WTC11 (cell line): ENCODE measurements at regions not wholly inside any gene's neighbourhood (a gene's known extent, or its start where the extent isn't known, plus 50 kb on each side); places are given as distances from the start of the nearest gene placed in this dataset.

Experiments
- ATAC-seq: fragments of 200-7000 bp; cut with Tn5 transposase; 2 replicates; pipeline ENCODE4 v1.10.0; 2021; ENCODE audit warnings: mild to moderate bottlenecking, moderate library complexity
- CTCF ChIA-PET: fragments of 300-600 bp; sonication (Branson Sonifier 250); formaldehyde crosslinking; loops from one replicate; lab custom pipeline; 2021; ENCODE audit warnings: antibody characterized with exemption; lab: Charles Lee
- POLR2A ChIA-PET: fragments of 350-600 bp; sonication (Branson Sonifier 250); formaldehyde crosslinking; loops from one replicate; lab custom pipeline; 2021; ENCODE audit warnings: antibody characterized with exemption; lab: Charles Lee
- DNase-seq: peaks from one replicate; pipeline ENCODE4 v3.0.0; 2021; ENCODE audit warnings: low spot score
- H3K27ac Mint-ChIP-seq: 2 replicates; pipeline ENCODE4 v1.8.0; 2021; ENCODE audit warnings: mixed read lengths
- H3K27me3 Mint-ChIP-seq: 2 replicates; pipeline ENCODE4 v1.8.0; 2021; ENCODE audit warnings: low read depth, mild to moderate bottlenecking, moderate library complexity, mixed read lengths
- H3K36me3 Mint-ChIP-seq: 2 replicates; pipeline ENCODE4 v1.8.0; 2021; ENCODE audit warnings: mixed read lengths
- H3K4me1 Mint-ChIP-seq: 2 replicates; pipeline ENCODE4 v1.8.0; 2022; ENCODE audit warnings: mixed read lengths
- H3K4me3 Mint-ChIP-seq: 2 replicates; pipeline ENCODE4 v1.8.0; 2021; ENCODE audit warnings: mild to moderate bottlenecking, moderate library complexity, mixed read lengths
- H3K9me3 Mint-ChIP-seq: 2 replicates; pipeline ENCODE4 v1.8.0; 2021; ENCODE audit warnings: mixed read lengths
- ARID4B ChIP-seq: sonication (generic); formaldehyde crosslinking; IDR thresholded peaks from 2 replicates; pipeline ENCODE4 v1.8.0; 2023; ENCODE audit warnings: missing genetic modification reagents, mild to moderate bottlenecking, borderline replicate concordance
- E2F1 ChIP-seq: sonication (generic); formaldehyde crosslinking; IDR thresholded peaks from 2 replicates; pipeline ENCODE4 v1.8.0; 2022; ENCODE audit warnings: mild to moderate bottlenecking, missing genetic modification reagents
- ERG ChIP-seq: fragments of 250-450 bp; sonication (Bioruptor Pico); IDR thresholded peaks from 2 replicates; pipeline ENCODE4 v1.8.0; 2021; ENCODE audit warnings: mild to moderate bottlenecking
- FOXK1 ChIP-seq: sonication (generic); formaldehyde crosslinking; IDR thresholded peaks from 2 replicates; pipeline ENCODE4 v1.8.0; 2022; ENCODE audit warnings: mild to moderate bottlenecking, moderate library complexity, missing genetic modification reagents
- GRHL2 ChIP-seq: fragments of 250-450 bp; sonication (Bioruptor Pico); IDR thresholded peaks from 2 replicates; pipeline ENCODE4 v1.8.0; 2022; ENCODE audit warnings: mild to moderate bottlenecking, moderate library complexity; ENCODE audit not compliant: insufficient replicate concordance, severe bottlenecking
- HMGA2 ChIP-seq: fragments of 250-450 bp; sonication (Bioruptor Pico); IDR thresholded peaks from 2 replicates; pipeline ENCODE4 v1.4.0; 2021; ENCODE audit warnings: mild to moderate bottlenecking, moderate library complexity
- NFE2L1 ChIP-seq: sonication (generic); formaldehyde crosslinking; IDR thresholded peaks from 2 replicates; pipeline ENCODE4 v1.8.1; 2023; ENCODE audit warnings: missing genetic modification reagents
- NR3C1 ChIP-seq: sonication (generic); formaldehyde crosslinking; conservative IDR thresholded peaks from 2 replicates; pipeline ENCODE4 v1.8.1; 2023; ENCODE audit warnings: low read depth, mild to moderate bottlenecking, missing genetic modification reagents
- PRRX2 ChIP-seq: fragments of 250-450 bp; sonication (Bioruptor Pico); IDR thresholded peaks from 2 replicates; pipeline ENCODE4 v1.8.0; 2021; ENCODE audit warnings: mild to moderate bottlenecking
- RORB ChIP-seq: fragments of 250-450 bp; sonication (Bioruptor Pico); IDR thresholded peaks from 2 replicates; pipeline ENCODE4 v1.9.0; 2021; ENCODE audit warnings: mild to moderate bottlenecking
- SMAD4 ChIP-seq: sonication (generic); formaldehyde crosslinking; IDR thresholded peaks from 2 replicates; pipeline ENCODE4 v1.8.0; 2022; ENCODE audit warnings: mild to moderate bottlenecking, missing genetic modification reagents
- SP1 ChIP-seq: sonication (generic); formaldehyde crosslinking; conservative IDR thresholded peaks from 2 replicates; pipeline ENCODE4 v1.8.1; 2022; ENCODE audit warnings: missing genetic modification reagents
- TCF7 ChIP-seq: sonication (generic); formaldehyde crosslinking; IDR thresholded peaks from 2 replicates; pipeline ENCODE4 v1.8.0; 2022; ENCODE audit warnings: mild to moderate bottlenecking, low read depth, missing genetic modification reagents, moderate library complexity
- TP53 ChIP-seq: sonication (generic); formaldehyde crosslinking; IDR thresholded peaks from 2 replicates; pipeline ENCODE4 v1.8.1; 2023; ENCODE audit warnings: mild to moderate bottlenecking, missing genetic modification reagents
- USF2 ChIP-seq: sonication (generic); formaldehyde crosslinking; IDR thresholded peaks from 2 replicates; pipeline ENCODE4 v1.8.1; 2023; ENCODE audit warnings: mild to moderate bottlenecking, missing genetic modification reagents, moderate library complexity
- ZNF219 ChIP-seq: sonication (generic); formaldehyde crosslinking; IDR thresholded peaks from 2 replicates; pipeline ENCODE4 v1.8.0; 2023; ENCODE audit warnings: missing genetic modification reagents, mild to moderate bottlenecking, borderline replicate concordance
- TF ChIP-seq, protein P1 (sequence below): sonication (generic); formaldehyde crosslinking; IDR thresholded peaks from 2 replicates; pipeline ENCODE4 v1.8.1; 2023; ENCODE audit warnings: mild to moderate bottlenecking, missing genetic modification reagents, moderate library complexity
- TF ChIP-seq, protein P2 (sequence below): fragments of 250-450 bp; sonication (Bioruptor Pico); IDR thresholded peaks from 2 replicates; pipeline ENCODE4 v1.9.0; 2021; ENCODE audit warnings: mild to moderate bottlenecking
- TF ChIP-seq, protein P3 (sequence below): sonication (generic); formaldehyde crosslinking; IDR thresholded peaks from 2 replicates; pipeline ENCODE4 v1.8.0; 2022; ENCODE audit warnings: mild to moderate bottlenecking, missing genetic modification reagents
- TF ChIP-seq, protein P4 (sequence below): sonication (generic); formaldehyde crosslinking; conservative IDR thresholded peaks from 2 replicates; pipeline ENCODE4 v1.8.1; 2022; ENCODE audit warnings: mild to moderate bottlenecking, missing genetic modification reagents
- TF ChIP-seq, protein P5 (sequence below): sonication (generic); formaldehyde crosslinking; IDR thresholded peaks from 2 replicates; pipeline ENCODE4 v1.8.0; 2022; ENCODE audit warnings: mild to moderate bottlenecking, missing genetic modification reagents

GRCh38 chr2:133658020-133658903, 90.0 kb upstream of the NCKAP5 start (continued):
- TF ChIP-seq TP53 (CRISPR knock-in tag) = no peak

- ChIA-PET POLR2A (no interaction called here), CTCF (no interaction called here)
- H3K27ac Mint-ChIP-seq = no peak overlapping the region
- TF ChIP-seq E2F1 (CRISPR knock-in tag) (no peak), USF2 (no peak), TCF7 (CRISPR knock-in tag) (no peak), PRRX2 (no peak), ZNF219 (CRISPR knock-in tag) (no peak), ARID4B (no peak), ERG (CRISPR knock-in tag) (no peak), HMGA2 (no peak), SP1 (no peak), RORB (no peak), NR3C1 (CRISPR knock-in tag) (no peak), GRHL2 (CRISPR knock-in tag) (no peak), NFE2L1 (CRISPR knock-in tag) (no peak), SMAD4 (no peak), FOXK1 (CRISPR knock-in tag) (no peak)
- TF ChIP-seq, protein P1, sequence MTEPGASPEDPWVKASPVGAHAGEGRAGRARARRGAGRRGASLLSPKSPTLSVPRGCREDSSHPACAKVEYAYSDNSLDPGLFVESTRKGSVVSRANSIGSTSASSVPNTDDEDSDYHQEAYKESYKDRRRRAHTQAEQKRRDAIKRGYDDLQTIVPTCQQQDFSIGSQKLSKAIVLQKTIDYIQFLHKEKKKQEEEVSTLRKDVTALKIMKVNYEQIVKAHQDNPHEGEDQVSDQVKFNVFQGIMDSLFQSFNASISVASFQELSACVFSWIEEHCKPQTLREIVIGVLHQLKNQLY = no peak
- TF ChIP-seq, protein P2, sequence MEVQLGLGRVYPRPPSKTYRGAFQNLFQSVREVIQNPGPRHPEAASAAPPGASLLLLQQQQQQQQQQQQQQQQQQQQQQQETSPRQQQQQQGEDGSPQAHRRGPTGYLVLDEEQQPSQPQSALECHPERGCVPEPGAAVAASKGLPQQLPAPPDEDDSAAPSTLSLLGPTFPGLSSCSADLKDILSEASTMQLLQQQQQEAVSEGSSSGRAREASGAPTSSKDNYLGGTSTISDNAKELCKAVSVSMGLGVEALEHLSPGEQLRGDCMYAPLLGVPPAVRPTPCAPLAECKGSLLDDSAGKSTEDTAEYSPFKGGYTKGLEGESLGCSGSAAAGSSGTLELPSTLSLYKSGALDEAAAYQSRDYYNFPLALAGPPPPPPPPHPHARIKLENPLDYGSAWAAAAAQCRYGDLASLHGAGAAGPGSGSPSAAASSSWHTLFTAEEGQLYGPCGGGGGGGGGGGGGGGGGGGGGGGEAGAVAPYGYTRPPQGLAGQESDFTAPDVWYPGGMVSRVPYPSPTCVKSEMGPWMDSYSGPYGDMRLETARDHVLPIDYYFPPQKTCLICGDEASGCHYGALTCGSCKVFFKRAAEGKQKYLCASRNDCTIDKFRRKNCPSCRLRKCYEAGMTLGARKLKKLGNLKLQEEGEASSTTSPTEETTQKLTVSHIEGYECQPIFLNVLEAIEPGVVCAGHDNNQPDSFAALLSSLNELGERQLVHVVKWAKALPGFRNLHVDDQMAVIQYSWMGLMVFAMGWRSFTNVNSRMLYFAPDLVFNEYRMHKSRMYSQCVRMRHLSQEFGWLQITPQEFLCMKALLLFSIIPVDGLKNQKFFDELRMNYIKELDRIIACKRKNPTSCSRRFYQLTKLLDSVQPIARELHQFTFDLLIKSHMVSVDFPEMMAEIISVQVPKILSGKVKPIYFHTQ (CRISPR knock-in tag) = no peak
- TF ChIP-seq, protein P3, sequence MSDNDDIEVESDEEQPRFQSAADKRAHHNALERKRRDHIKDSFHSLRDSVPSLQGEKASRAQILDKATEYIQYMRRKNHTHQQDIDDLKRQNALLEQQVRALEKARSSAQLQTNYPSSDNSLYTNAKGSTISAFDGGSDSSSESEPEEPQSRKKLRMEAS (CRISPR knock-in tag) = no peak
- TF ChIP-seq, protein P4, sequence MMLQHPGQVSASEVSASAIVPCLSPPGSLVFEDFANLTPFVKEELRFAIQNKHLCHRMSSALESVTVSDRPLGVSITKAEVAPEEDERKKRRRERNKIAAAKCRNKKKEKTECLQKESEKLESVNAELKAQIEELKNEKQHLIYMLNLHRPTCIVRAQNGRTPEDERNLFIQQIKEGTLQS (CRISPR knock-in tag) = no peak
- TF ChIP-seq, protein P5, sequence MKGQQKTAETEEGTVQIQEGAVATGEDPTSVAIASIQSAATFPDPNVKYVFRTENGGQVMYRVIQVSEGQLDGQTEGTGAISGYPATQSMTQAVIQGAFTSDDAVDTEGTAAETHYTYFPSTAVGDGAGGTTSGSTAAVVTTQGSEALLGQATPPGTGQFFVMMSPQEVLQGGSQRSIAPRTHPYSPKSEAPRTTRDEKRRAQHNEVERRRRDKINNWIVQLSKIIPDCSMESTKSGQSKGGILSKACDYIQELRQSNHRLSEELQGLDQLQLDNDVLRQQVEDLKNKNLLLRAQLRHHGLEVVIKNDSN = no peak
- ATAC-seq (no peak), DNase-seq (no peak)
- H3K27me3 Mint-ChIP-seq = no peaks in the 10 kb centered on the region
- H3K4me1 Mint-ChIP-seq = peaks cover 15% of the 10 kb centered on the region
- no peak overlapping the region for H3K4me3 Mint-ChIP-seq
- no peaks in the 10 kb centered on the region for H3K9me3 Mint-ChIP-seq
- H3K36me3 Mint-ChIP-seq = no peaks in the 10 kb centered on the region
Observed at GRCh38 chr2:133660510-133660909, 92.2 kb upstream of the NCKAP5 start.
